ENCODE measurements at regions not wholly inside any gene's neighbourhood (a gene's known extent, or its start where the extent isn't known, plus 50 kb on each side); places are given as distances from the start of the nearest gene placed in this dataset.

DNA sequence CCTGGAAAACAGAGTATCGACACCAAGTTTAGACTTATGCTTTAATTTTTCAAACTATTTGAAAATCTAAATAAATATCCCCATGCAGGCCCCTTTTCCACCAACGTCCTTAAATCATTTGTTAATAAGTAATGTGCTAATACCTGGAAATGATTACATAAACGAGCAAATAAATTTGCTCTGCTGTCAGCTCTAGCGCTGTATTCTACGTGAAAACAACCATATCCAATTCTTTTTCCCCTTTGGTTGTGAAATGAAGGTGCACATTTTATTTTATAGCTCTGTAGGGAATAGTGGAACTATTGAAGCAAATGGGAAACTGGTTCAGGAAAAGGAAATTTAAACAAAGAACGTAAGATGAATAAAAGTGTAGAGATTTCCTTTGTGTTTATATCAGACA lies 137.7 kb upstream of the ZNF608 start:
- CTCF ChIA-PET = no interaction called here
- TF ChIP-seq, protein P1, sequence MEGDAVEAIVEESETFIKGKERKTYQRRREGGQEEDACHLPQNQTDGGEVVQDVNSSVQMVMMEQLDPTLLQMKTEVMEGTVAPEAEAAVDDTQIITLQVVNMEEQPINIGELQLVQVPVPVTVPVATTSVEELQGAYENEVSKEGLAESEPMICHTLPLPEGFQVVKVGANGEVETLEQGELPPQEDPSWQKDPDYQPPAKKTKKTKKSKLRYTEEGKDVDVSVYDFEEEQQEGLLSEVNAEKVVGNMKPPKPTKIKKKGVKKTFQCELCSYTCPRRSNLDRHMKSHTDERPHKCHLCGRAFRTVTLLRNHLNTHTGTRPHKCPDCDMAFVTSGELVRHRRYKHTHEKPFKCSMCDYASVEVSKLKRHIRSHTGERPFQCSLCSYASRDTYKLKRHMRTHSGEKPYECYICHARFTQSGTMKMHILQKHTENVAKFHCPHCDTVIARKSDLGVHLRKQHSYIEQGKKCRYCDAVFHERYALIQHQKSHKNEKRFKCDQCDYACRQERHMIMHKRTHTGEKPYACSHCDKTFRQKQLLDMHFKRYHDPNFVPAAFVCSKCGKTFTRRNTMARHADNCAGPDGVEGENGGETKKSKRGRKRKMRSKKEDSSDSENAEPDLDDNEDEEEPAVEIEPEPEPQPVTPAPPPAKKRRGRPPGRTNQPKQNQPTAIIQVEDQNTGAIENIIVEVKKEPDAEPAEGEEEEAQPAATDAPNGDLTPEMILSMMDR (IDR thresholded peaks at IDR 0.05; ENCODE audit: insufficient read depth in 1 of 2, low read depth in 1 of 2, low read length in 1 of 2, severe bottlenecking in 1 of 2, unreplicated experiment in 1 of 2) = no peak
- H3K4me1 ChIP-seq = peaks cover 19% of the 10 kb centered on the region
- no peak overlapping the region for H3K27ac Mint-ChIP-seq (ENCODE audit: unreplicated experiment)
- no peaks in the 10 kb centered on the region for H3K36me3 Mint-ChIP-seq (ENCODE audit: insufficient read depth, unreplicated experiment)
- intact Hi-C loops (cut with micrococcal nuclease; ENCODE audit: unreplicated experiment) = no loop called here
- H3K4me1 Mint-ChIP-seq (ENCODE audit: low read depth, unreplicated experiment) = peaks cover 9% of the 10 kb centered on the region
- no peaks in the 10 kb centered on the region for H3K36me3 ChIP-seq (ENCODE audit: control insufficient read depth, insufficient read depth, low read length)
- POLR2A ChIA-PET = no interaction called here
- no peaks in the 10 kb centered on the region for H3K9me3 Mint-ChIP-seq (ENCODE audit: unreplicated experiment)
- H3K27me3 Mint-ChIP-seq (ENCODE audit: insufficient read depth, unreplicated experiment) = no peaks in the 10 kb centered on the region
- no peak overlapping the region for H3K4me3 Mint-ChIP-seq (ENCODE audit: unreplicated experiment)
- no peak overlapping the region for H3K4me3 ChIP-seq (ENCODE audit: low read depth, low read length)
- no peaks in the 10 kb centered on the region for H3K27me3 ChIP-seq (replicated peaks; ENCODE audit: control insufficient read depth, insufficient read depth, low read length)
- no peaks in the 10 kb centered on the region; the same call in 1 of the 2 replicates for H3K9me3 ChIP-seq
- BruUV-seq (replicated peaks) = no TSS peak
- DNase-seq = no peak

GRCh38 chr5:124885490-124885889 lies 139.1 kb upstream of the ZNF608 start:
- TF ChIP-seq, protein P1 (IDR thresholded peaks at IDR 0.05; ENCODE audit: insufficient read depth in 1 of 2, low read depth in 1 of 2, low read length in 1 of 2, severe bottlenecking in 1 of 2, unreplicated experiment in 1 of 2) = no peak
- H3K4me3 ChIP-seq (ENCODE audit: low read depth, low read length) = no peak overlapping the region
- H3K4me1 ChIP-seq = peaks cover 23% of the 10 kb centered on the region
- no peaks in the 10 kb centered on the region for H3K36me3 ChIP-seq (ENCODE audit: control insufficient read depth, insufficient read depth, low read length)
- Mint-ChIP-seq H3K4me3 (ENCODE audit: unreplicated experiment) (no peak overlapping the region), H3K36me3 (ENCODE audit: insufficient read depth, unreplicated experiment) (no peaks in the 10 kb centered on the region), H3K4me1 (ENCODE audit: low read depth, unreplicated experiment) (peaks cover 9% of the 10 kb centered on the region), H3K27ac (ENCODE audit: unreplicated experiment) (no peak overlapping the region), H3K27me3 (ENCODE audit: insufficient read depth, unreplicated experiment) (no peaks in the 10 kb centered on the region), H3K9me3 (ENCODE audit: unreplicated experiment) (no peaks in the 10 kb centered on the region)
- intact Hi-C loops (cut with micrococcal nuclease; ENCODE audit: unreplicated experiment) = loop anchor here (5.0 kb wide), 2 partner anchors 138 to 223 kb away; partner anchors contain the start of gene ZNF608
- no peaks in the 10 kb centered on the region; the same call in 1 of the 2 replicates for H3K9me3 ChIP-seq
- CTCF ChIA-PET = no interaction called here
- DNase-seq = no peak
- no TSS peak for BruUV-seq (replicated peaks)
- no peaks in the 10 kb centered on the region for H3K27me3 ChIP-seq (replicated peaks; ENCODE audit: control insufficient read depth, insufficient read depth, low read length)
- POLR2A ChIA-PET = no interaction called here

GRCh38 chr5:124887223-124887622 lies 140.8 kb upstream of the ZNF608 start:
- peak overlapping the region; percentile 75 for H3K27ac Mint-ChIP-seq (ENCODE audit: unreplicated experiment)
- intact Hi-C loops (cut with micrococcal nuclease; ENCODE audit: unreplicated experiment) = loop anchor here (5.0 kb wide), 2 partner anchors 140 to 225 kb away; partner anchors contain the start of gene ZNF608

More at GRCh38 chr5:124887223-124887622, 140.8 kb upstream of the ZNF608 start:
- peaks cover 23% of the 10 kb centered on the region for H3K4me1 ChIP-seq
- H3K4me1 Mint-ChIP-seq (ENCODE audit: low read depth, unreplicated experiment) = peaks cover 9% of the 10 kb centered on the region
- H3K9me3 Mint-ChIP-seq (ENCODE audit: unreplicated experiment) = no peaks in the 10 kb centered on the region
- ChIA-PET CTCF (interaction anchor here (0.6 kb wide), 1 partner anchor 152 kb away, joined by 4 read pairs; no protein-coding TSS in a partner anchor), POLR2A (interaction anchor here (1.0 kb wide), 1 partner anchor 138 kb away, joined by 13 read pairs; no protein-coding TSS in a partner anchor)
- H3K36me3 Mint-ChIP-seq (ENCODE audit: insufficient read depth, unreplicated experiment) = no peaks in the 10 kb centered on the region
- no peaks in the 10 kb centered on the region; the same call in 1 of the 2 replicates for H3K9me3 ChIP-seq
- DNase-seq = no peak
- H3K27me3 Mint-ChIP-seq (ENCODE audit: insufficient read depth, unreplicated experiment) = no peaks in the 10 kb centered on the region
- H3K4me3 ChIP-seq (ENCODE audit: low read depth, low read length) = no peak overlapping the region
- H3K27me3 ChIP-seq (replicated peaks; ENCODE audit: control insufficient read depth, insufficient read depth, low read length) = no peaks in the 10 kb centered on the region
- peak overlapping the region; percentile 66 for H3K4me3 Mint-ChIP-seq (ENCODE audit: unreplicated experiment)
- no TSS peak for BruUV-seq (replicated peaks)
- TF ChIP-seq, protein P1 (IDR thresholded peaks at IDR 0.05; ENCODE audit: insufficient read depth in 1 of 2, low read depth in 1 of 2, low read length in 1 of 2, severe bottlenecking in 1 of 2, unreplicated experiment in 1 of 2) = no peak
- H3K36me3 ChIP-seq (ENCODE audit: control insufficient read depth, insufficient read depth, low read length) = no peaks in the 10 kb centered on the region
